Fibroblast of pulmonary artery (primary cell): ENCODE measurements at regions not wholly inside any gene's neighbourhood (a gene's known extent, or its start where the extent isn't known, plus 50 kb on each side); places are given as distances from the start of the nearest gene placed in this dataset.

Experiments
- DNase-seq: peaks from one replicate; pipeline ENCODE4 v3.0.0-alpha.2; 2010; ENCODE audit warnings: low read depth
- H3K4me3 ChIP-seq: replicated peaks from 2 replicates; pipeline ENCODE4 v1.5.1; 2011; ENCODE audit warnings: low read depth, mild to moderate bottlenecking, control low read depth, low read length, moderate library complexity
- CTCF ChIP-seq: IDR thresholded peaks from 2 replicates; pipeline ENCODE4 v1.5.1; 2011; ENCODE audit warnings: mild to moderate bottlenecking, control low read depth, low read length, inconsistent platforms; ENCODE audit errors: missing control alignments

- no peak overlapping the region for H3K4me3 ChIP-seq
- no peak for TF ChIP-seq CTCF
- no peak for DNase-seq
These were observed 390.8 kb downstream of the HNRNPD start for GRCh38 chr4:81982846-81983540.

GRCh38 chr4:81981218-81981617 lies 392.6 kb downstream of the HNRNPD start:
- no peak for TF ChIP-seq CTCF
- no peak overlapping the region for H3K4me3 ChIP-seq
- DNase-seq: no peak

- no peak for TF ChIP-seq CTCF
- no peak for DNase-seq
- no peak overlapping the region for H3K4me3 ChIP-seq
These were observed 399.3 kb downstream of the HNRNPD start for GRCh38 chr4:81974523-81974922.

GRCh38 chr4:81971637-81972381 lies 402.0 kb downstream of the HNRNPD start:
- no peak overlapping the region for H3K4me3 ChIP-seq
- DNase-seq: no peak
- no peak for TF ChIP-seq CTCF

- no peak for TF ChIP-seq CTCF
- no peak for DNase-seq
- no peak overlapping the region for H3K4me3 ChIP-seq
These were observed 402.7 kb downstream of the HNRNPD start for GRCh38 chr4:81971061-81971460.

GRCh38 chr4:81970454-81970853 lies 403.3 kb downstream of the HNRNPD start:
- no peak for TF ChIP-seq CTCF
- H3K4me3 ChIP-seq: no peak overlapping the region
- DNase-seq: no peak

GRCh38 chr4:81966676-81967075 lies 407.1 kb downstream of the HNRNPD start:
- H3K4me3 ChIP-seq: no peak overlapping the region
- no peak for TF ChIP-seq CTCF
- no peak for DNase-seq
